NCI-H526 treated with DMSO at 0.1 percent for 48 hours (cell line): ENCODE measurements at regions not wholly inside any gene's neighbourhood (a gene's known extent, or its start where the extent isn't known, plus 50 kb on each side); places are given as distances from the start of the nearest gene placed in this dataset.

Experiments
- DNase-seq: peaks from one replicate; lab custom pipeline; 2025; lab: John Stamatoyannopoulos, UW

DNA sequence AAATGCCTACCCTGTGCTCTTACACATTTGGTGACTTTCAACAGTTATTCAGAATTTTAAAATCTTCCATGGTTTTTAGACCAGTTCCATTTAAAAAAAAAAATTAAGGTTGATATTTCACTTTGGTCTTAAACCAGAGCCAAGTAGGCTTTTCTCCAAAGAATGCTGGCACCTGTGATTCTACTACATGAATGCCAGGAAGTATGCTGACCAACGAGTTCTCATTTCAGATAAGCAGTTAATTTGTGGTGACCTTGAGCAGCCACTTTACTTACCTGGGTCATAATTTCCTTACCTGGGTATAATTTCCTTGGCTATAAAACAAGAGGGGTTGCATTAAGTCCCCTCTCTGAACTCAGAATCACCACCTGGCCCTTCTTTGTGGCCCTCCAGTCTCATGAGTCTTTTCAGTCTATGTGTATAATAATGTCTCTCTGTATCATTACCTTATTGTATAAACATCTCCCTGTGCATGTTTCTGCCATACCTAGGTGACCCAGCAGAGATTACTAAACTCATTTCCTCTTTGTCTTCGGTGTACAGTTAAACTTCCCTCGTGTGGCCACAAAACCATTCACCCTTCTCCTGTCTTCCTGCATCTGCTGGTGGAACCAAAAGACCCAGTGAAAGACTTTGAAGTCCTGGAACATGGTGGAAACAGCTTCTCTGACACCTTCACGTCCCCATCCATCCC lies 139.1 kb upstream of the DPT start:
- no peak for DNase-seq

GRCh38 chr1:168871531-168871930 lies 142.5 kb upstream of the DPT start:
- DNase-seq = no peak

GRCh38 chr1:168875831-168876230 lies 146.8 kb upstream of the DPT start:
- no peak for DNase-seq

DNA sequence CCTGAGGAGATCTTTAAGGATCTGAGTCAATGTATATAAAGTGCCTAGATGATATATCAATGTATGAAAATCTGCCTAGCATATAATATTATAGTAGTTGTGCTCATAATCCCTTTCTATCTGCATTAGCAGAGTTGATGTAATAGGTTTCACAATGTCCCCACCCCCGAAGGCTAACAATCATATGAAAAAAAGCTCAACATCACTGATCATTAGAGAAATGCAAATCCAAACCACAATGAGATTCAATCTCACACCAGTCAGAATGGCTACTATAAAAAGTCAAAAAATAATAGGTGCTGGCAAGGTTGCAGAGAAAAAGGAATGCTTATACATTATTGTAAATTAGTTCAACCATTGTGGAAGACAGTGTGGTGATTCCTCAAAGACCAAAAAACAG lies 147.8 kb upstream of the DPT start:
- DNase-seq = no peak

- DNase-seq = no peak
Observed at GRCh38 chr1:168879896-168880734, 151.1 kb upstream of the DPT start.

GRCh38 chr1:168881656-168882260 lies 152.8 kb upstream of the DPT start:
- peak; percentile 67 for DNase-seq

GRCh38 chr1:168887381-168887780 lies 158.4 kb upstream of the DPT start:
- DNase-seq = no peak

DNA sequence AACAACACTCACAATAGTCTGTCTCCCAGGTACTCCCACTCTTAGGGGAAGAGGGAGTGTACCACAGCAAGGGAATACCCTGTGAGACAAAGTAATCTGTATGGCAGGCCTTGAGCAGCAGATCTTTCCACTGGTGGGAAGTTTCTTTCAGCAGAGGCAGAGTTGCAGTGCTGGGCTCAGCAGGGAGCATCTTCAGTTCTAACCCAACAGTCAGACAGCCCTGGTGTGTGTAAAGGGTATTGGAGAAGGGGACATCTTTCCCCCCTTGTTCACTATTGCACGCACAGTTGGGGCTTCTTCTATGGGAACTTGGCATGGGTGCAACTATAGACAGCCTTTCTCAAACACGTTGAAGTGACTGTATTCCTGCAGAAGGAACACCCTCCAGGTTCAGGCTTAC lies 159.4 kb upstream of the DPT start:
- DNase-seq = no peak

DNA sequence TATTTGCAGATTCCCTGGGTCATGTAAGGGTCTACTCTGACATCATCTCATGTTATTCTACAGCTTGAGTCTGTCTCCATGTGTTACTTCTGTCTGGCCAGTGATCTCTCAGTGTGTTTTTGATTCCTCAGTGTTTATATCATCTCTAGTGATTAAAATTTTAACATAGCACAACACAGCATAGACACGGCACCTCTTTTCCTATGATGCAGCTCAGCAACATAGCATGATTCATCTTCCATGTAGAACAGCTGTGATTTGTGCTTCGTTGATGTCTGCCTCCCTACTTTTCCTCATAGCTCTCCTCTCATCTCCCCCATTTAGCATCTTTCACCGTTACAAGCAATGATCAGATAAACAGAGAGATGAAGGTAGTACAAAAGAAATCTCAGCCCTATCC lies 163.9 kb upstream of the DPT start:
- DNase-seq = no peak

DNA sequence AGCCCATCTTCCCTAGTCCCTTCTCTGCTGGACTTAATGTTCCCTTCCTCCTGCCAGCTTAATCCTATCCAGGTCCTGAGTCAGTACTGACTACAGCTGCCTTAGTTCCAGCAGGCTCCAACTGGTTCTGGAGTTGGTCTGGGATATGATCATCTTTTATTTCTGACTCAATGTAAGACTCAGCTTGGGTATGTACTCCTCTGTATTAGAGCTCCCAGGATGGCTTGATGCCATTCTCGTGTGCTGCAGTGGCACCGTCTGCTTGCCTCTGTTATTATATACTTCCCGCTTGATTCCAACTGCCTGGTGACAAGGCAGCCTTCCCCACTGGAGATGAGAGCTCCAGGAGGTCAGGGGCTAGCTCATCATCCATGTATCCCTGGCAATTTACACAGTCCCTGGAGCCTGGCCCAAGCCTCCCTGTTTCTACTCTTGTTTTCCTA lies 164.4 kb upstream of the DPT start:
- no peak for DNase-seq

DNA sequence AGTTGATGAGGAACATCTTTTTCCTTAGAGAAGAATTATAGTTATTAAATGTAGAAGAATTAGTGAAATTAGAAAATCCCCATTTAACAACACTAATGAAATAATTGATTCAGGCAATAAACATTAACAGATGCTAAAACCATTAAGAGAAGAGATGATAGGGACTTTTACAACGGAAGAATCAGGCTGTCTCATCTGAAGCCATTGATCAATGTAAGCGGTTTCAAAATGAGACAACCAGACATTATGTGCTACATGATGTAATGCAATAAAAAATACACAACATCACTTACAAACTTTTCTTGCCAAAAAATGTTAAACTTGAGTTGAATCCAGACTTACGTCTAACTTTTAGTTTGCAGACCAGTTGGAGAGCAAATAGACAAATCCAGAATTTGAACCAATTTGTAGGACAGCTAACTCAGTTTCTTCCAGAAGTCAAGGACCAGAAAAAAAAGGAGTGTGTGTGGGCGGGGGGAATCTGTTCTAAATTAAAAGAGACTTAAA lies 165.4 kb upstream of the DPT start:
- no peak for DNase-seq

- DNase-seq = no peak
Observed at GRCh38 chr1:168897249-168897648, 168.2 kb upstream of the DPT start.

GRCh38 chr1:168903237-168903830 lies 174.3 kb upstream of the DPT start:
- no peak for DNase-seq

DNA sequence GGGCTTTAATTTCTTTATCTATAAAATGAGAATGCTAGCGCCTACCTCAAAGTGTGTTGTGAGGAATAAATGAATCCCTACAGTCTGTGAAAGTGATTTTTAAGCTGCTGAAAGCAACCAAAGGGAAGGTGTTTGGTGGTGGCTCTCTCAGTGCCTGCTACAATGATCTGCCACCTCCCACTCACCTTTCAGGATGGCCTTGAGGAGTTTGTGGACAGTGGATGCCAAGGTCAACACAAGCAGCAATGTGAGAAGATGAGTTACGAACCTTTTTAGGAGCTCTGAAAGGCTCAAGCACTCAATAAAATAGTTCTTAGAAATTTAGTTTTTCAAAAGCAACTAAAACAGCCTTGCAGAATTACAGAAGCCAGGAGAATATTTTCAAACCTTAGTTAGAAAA lies 176.6 kb upstream of the DPT start:
- no peak for DNase-seq

DNA sequence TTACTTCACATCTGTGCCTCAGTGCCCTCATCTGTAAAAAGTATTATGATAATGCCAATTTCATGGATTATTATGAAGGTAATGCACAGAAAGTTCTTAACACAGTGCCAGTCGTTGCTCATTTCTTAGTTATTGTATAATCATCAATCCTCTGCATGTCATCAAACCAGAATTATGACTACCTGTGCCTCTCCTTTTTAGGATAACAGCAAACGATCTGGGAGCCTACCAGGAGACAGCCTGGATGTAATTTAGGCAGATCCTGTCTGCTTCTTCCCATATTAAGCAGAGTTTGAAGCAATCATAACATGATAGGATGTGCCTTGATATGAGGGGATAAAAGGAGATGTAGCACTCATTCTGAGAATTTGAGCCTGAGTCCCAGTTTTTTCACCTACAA lies 177.4 kb upstream of the DPT start:
- DNase-seq = no peak

DNA sequence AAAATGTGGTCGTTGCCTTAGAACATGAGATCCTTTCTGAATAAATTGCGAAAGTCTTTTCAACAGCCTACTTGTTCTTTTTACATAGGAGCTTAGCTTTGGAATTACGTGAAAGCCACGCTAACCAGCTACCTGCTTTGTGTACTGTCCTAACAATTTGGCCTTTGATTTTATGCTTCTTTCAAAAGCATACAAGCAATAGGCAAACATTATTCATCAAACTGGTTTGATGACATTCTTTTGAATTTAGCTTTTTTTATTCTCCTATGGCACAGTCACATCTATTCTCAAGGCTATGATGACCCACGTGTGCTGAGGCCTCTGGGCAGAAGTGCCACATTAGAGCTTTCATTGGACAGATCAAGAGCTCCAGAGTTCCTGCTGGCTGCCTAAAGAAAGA lies 178.0 kb upstream of the DPT start:
- no peak for DNase-seq

DNA sequence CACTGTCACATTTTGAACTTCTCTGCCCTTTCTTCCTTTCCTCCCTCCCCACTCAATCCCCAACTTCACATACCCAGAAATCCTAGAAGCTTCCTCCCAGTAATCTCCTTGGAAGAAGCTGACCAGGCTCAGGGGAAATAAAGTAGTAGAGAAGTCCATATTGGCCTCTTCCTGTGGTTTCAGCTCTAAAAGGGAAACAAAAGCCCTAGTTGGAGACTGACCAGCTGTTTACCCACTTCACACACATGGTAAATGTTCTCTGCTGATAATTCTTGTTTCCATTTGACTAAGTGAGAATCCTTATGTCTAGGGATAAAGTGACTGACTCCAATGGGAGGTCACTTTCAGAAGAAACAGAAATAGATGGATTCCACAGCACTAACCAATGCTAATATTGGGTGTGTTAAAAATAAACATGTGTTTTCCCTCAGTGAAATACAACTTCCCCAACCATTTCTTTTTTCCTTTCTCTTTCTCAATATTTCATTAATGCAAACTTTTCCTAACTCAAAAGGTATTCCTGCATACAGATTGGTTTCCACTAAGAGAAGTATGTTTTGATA lies 178.9 kb upstream of the DPT start:
- no peak for DNase-seq

- DNase-seq = no peak
Observed at GRCh38 chr1:168910403-168910802, 181.4 kb upstream of the DPT start.

GRCh38 chr1:168911370-168911769 lies 182.4 kb upstream of the DPT start:
- DNase-seq = no peak

- no peak for DNase-seq
Observed at GRCh38 chr1:168913711-168914463, 184.9 kb upstream of the DPT start.

DNA sequence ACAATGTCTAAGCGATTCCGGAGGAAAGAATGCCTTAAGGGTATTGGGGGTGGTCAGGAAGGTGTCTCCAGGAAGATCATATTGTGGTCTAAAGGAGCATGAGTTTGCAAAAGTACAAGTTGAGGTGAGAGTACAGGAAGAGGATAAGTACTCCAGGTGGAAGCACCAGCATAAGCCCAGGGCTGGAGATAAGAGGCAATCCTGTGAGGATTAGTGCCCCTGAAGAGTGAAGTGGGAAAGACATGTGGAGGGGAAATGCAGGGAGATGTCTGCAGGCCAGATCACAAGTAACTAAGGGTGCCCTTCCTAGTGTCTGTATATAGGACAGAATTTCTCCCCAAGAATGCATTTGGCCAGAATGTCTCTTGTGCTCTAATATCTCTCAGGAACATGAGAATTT lies 188.3 kb upstream of the DPT start:
- DNase-seq = no peak
